AML-193 (cell line): ENCODE measurements at regions not wholly inside any gene's neighbourhood (a gene's known extent, or its start where the extent isn't known, plus 50 kb on each side); places are given as distances from the start of the nearest gene placed in this dataset.
A peak's percentile ranks its signal among the peaks of the same experiment; 100 is the strongest.
"Not testable (repeated sequence)": the region's sequence is repeated elsewhere in the genome, so short reads cannot be mapped to it uniquely, and the experiment has no call there.

Experiments
- DNase-seq, 2 experiments: peaks; one replicate each; lab custom pipeline; 2025; lab: John Stamatoyannopoulos, UW

DNA sequence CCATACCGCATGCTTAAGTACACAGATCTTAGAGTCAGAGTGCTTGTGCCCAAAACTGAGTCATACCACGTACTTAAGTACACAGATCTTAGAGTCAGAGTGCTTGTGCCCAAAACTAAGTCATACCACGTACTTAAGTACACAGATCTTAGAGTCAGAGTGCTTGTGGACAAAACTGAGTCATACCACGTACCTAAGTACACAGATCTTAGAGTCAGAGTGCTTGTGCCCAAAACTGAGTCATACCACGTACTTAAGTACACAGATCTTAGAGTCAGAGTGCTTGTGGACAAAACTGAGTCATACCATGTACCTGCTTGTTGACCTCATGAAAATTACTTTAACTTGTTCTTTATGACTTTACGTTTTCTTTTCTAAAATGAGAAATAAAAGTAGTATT lies 233.7 kb upstream of the NETO1 start:
- not testable (repeated sequence) for DNase-seq

DNA sequence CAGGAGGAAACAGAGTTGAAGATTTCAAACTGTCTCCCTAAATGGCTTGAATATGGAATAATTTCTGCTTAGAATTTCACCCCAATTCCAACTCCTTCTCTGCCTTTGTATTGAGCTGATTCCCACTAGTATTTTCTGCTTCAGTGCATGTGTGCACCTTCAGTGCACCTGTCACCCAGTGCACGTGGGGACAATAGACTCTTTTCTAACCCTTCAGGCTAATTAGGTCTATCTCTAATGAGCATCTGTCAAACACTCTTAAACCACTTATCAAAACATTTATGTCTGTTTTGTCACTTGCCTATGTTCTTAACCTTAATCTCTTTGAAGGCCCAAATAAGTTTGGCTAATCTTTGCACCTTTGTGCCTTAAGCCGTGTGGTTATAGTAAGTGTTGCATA lies 232.0 kb upstream of the NETO1 start:
- no peak for DNase-seq

DNA sequence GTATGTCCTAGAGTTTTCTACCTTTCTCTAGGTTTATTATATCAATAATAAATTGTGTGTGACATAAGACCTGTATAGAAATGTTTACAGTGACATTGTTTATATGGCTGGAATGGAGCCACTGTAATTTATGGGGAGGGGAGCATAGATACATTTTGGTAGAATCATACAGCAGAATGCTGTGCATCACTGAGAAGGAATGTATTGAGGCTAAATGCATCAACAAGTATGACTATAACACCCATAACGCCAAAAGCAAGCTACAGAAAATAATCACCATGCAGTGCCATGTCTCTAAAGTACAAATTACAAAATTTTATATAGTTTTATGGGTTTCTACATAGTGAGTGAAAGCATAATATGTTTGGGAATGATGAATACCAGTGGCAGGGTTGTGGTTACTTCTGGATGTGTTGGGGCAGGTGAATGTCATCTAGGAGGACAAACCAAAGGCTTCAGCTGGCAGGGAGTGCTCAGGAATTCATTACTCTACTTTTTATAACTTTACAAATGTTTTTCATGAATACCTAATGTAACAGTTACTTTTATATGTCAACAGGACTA lies 226.0 kb upstream of the NETO1 start:
- no peak for DNase-seq

DNA sequence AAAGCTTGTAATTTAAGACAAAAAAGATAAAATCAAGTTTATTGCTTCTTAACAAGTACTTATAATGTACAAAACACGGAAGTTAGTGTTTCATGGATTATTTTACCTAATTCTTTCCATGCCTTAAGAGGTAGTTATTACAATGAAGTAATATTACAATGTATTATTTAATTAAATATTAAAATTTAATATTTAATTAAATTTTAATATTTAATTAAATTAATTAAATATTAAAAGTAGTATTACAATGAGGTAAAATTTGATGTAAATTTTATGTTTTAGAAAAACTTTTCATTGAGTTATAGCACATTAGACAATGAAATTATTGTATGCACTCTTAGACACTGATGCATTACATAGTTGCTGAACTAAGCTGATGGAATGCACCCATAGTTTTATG lies 220.7 kb upstream of the NETO1 start:
- no peak for DNase-seq

DNA sequence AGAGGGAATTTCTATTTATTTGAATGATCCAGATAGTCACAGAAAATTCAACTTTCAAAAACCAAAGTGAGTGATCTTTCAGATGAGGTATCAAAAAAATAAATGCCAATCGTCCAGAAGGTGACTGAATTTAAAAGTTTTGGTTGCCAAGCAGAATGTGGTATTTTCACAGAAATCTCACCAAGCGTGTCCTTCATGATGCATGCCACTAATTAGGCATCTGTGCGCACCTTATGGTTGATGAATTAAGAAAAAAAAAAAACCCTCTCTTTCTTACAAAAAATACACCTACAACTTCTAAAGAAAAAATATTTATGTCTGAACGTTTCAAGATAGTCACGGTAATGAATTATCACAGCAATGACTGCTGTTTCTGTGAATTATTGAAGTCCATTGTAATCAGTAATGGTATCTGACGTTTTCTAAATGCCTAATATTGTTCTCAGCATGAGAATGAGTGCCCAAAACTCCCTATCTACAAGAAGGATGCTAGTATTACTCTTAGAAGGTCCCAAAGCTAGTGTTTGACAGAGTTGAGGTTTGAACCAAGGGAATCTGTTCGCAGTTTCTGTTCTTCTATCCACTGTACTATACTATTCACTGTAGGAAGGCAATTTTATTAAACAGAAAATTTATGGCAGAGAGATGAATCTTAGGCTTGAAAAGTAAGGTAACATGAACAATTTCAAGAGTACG lies 219.6 kb upstream of the NETO1 start:
- DNase-seq: no peak

DNA sequence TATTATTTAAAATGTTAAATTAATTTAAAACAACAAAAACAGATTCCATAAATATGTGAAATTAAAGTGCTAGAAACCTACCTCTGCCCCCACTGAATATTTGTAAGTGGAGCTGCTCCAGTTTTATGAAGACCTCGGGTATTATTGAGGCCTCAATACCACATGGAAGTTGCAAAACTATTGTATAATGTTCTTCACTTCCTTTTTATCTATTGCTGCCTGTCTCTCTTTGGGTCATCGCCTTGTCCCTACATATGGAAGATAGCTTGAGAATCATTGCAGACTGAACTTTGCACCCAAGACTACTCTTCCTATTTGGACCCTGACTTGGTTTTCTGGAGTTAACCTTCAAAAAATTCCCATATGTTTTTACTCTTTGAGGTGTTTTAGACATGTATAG lies 212.1 kb upstream of the NETO1 start:
- DNase-seq: peak; percentile 8 to 20

DNA sequence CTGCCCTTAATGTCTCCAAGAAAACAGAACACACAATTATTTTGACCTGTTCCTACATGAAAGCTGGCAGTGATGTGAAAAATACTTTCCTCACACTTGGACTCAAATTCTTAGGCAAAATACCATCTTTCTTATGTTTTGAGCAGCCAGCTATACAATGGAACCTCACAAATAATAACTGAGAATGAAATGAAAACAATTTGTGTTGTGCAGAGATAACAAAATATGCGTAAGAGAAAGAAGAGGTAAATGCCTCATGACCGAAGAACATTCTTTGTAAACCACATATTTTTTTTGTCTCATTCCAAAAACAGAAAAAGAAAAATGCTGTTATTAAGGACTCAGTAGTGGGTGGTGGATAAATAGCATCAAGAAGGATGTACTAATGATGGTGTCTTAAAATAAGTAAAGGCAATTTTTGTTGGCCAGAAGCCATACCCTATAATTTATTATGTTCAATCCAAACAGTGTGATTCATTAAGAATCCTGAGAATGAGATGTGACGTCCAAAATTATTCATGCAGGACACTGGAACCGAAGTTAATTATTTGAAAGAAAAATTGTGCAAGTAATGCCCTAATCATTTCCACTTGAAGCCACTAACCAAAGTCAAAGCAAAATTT lies 193.0 kb upstream of the NETO1 start:
- no peak for DNase-seq

DNA sequence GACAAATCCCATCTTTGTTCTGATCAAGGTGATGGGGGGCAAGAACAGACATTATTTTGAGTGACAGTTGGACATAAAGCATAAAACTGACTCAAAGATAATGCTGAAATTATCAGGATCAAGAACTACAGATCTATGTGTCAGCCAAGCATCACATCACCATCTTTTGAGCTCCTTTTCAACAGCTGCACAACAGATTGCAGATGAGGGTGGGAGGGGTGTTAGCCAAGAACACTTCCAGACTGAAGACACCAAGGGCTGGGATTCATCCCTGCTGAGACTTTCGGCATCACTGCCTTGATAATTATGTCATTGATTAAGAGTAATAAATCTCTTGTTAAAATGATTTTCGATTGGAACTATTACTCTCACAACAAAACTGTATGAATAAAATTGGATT lies 191.5 kb upstream of the NETO1 start:
- DNase-seq: no peak

DNA sequence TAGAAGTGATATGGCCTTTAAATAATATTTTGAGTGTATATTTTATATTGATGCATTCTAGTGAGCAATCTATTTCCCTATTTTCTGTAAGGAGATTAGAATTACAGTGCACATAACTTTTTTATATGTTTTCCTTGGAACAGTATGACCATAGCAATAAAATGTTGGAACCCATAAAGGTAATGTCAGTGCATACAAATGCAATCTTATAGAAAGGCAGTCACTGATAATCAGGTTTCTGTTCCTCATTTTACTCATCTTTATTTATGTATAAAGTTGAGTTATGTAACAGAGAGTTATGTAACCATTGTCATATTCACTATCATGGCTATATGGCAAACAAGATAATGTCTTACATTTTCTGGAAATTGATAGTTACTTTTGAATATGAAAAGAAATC lies 179.9 kb upstream of the NETO1 start:
- DNase-seq: no peak

DNA sequence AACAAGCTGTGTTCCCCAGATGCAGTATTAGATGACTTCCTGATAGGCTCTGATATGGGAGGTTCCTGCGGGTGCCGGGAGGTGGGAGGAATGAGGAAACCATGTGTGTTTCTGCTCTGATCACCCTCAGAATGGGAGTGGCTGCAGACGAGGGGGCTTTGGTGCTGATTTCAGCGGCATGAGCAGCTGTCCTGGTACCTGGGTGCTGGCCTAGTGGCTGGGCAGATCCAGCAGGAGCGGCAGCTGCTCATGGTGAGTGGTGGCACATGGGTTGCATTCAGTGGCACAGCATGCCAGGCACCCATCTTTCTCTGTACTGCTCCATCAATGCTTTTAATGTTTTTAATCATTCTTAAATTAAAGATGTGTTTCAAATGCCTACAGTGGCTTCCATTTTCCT lies 177.2 kb upstream of the NETO1 start:
- DNase-seq: no peak

DNA sequence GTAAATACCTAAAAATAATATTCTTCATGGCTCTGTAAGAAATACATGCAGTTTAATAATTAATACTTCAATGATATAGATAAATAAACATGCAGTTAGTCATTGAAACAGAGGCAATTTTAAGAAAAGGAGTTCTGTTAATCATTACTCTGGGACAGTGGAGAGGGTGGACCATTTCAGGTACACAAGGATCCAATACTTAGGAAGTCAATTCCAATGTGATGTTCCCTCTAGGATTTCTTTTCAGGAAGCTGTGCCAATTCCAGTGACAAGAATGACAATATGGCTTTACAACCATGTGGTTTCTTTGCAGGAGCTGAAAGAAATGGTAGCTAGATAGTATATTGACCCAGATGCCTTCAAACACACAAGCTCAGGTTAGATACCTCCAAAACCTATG lies 175.8 kb upstream of the NETO1 start:
- DNase-seq: no peak

DNA sequence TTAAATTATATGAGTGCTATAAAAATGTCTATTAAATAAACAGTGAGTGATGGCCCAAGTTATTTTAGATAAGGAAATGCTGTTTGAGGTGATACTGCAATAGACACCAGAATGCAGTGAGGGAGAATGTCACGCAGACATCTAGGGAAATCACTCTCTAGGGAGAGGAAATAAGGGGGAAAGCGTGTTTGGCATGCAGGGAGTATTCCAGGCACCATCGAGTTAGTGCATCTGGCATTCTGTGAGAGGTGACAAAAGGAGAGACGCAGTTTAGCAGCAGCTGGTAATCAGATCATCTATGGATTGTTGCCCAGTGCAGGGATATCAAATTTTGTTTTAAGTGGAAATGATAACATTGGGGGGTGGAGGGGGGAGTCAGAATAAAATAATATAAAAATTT lies 175.4 kb upstream of the NETO1 start:
- DNase-seq: no peak

DNA sequence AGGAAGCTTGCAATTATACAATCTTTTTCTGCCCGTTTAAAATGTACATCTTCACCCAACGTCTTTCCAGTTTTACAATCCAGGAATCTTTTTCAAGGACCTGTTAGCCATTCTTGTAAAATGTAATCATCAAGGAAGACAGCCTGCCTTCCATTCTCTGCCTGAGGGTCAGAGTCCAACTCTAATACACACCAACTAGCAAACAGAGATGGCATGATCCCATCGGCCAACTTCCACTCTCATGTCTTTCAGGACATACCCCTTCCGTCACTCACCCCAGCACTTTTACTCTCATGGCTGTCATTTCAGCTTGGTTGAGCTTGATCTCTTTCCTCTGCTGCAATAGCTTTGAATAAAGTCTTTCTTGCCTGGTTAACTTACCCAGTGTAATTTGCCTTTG lies 172.5 kb upstream of the NETO1 start:
- DNase-seq: no peak

DNA sequence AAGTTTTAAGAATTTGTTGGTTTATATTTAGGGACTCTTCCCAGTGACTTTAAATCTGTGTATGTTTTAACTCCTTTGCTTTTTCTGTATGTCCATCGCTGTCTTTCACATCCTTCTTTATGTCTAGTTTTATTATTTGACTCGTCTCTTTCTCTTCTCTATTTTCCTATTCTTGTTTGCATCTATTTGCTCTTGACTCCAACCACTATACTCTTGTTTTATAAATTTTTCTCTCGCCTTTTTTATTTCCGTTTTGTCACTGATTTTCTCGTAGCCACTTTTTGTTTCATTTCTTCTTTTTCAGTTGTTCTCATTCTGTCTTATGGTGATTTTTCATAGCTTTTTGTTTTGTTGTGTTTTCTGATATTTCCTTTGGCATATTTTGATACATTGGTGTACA lies 170.5 kb upstream of the NETO1 start:
- DNase-seq: no peak

DNA sequence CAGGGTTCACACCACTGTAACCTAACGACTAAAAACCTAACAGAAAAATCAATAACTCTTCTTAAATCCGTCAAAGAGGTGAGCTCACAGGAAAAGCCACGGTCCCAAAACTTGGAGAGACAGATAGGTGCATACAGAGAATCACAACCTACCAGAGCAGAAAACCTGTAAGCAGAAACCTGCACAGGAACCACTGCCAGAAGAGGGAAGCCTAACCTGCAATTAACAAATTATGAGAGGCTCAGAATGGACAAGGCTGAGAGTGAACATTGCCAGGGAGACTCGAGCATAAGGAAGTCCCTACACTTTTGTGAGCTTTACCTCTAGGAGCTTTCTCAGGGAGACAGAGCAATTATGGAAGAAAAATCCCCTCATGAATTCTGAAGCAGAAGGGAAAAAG lies 156.2 kb upstream of the NETO1 start:
- no peak for DNase-seq

DNA sequence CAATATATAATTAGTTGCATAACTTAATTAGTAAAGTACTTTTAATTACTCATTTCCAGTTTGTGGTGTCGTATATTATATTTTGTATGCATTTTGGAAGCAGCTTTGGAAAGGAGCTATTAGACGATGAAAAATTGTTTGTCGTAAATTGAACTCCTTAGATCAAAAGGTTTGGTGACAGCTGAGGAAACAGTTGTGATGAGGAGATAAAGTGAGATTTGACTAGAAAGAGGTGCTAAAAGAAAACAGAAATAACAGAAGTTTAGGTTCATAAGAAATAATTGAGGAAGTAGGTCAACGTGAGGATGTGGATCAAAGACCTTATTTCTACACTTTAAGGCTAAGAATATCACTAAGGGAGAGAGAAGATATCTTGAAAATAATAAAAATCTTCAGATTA lies 141.9 kb upstream of the NETO1 start:
- no peak for DNase-seq

DNA sequence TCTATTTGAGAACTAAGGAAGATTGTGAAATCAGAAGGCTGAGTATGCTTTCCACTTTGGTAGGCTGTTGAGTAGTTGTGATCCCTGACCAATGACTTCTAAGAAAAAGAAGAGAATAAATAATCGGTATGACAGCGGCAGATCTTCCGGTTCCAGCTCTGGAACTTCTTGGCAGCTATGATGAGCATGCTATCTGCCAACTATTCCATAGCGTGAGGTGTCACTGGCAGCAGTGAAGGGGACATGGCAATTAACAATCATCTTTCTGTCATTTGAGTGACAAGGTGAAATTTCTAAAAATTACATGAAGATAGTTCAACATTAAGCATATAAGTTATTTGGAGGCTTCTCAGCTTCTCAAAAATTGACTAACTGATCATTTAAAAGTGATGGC lies 140.1 kb upstream of the NETO1 start:
- no peak for DNase-seq

DNA sequence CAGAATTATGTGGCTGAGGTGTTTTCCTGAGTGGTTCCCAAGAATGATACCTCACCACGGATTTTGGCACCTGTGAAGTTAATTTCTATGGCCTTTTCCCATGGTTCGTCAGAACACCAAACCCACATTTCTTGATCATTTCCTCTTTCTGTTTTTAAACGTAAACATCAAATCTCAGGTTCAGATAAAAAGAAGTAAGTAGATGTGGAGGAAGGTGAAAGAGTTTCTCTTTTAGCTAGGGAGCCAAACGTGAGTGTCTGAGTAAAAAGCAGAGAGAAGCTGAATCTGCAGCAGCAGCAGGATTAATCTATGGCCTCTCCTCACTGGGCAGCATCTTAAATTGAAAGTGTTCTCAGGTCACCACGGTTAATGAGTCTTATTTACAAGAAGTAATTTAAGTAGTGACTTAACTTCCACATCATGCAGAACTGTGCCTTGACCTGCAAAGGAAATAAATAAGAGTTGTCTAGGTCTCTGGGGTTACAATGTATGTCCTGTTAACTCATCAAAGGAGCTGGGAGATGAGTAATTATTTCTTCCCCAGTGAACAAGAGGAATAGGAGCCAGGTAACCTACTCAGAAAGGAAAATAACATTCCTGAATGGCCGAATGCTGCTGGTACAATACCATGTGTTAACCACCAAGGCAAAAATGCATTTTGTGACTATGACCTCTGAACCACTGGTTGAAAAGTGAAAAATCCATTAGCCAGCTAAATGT lies 139.6 kb upstream of the NETO1 start:
- no peak for DNase-seq

DNA sequence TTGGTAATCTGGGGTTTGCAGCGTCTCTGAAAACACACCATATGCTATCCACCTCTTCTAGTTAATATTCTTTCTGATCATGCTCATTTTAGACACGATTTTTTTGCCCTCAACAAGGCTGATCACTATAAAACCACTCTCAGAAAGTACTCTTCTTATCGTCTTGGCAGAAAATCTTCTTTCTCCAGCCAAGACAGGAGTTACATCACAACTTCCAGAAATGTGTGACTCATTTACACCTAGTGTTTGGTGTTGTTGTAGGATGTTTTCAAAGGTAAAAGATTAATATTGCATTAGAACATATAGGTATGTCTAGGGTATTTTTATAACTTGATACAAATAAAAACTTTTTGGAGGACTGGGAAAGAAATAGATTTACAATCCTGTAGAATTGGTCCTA lies 138.5 kb upstream of the NETO1 start:
- DNase-seq: no peak

DNA sequence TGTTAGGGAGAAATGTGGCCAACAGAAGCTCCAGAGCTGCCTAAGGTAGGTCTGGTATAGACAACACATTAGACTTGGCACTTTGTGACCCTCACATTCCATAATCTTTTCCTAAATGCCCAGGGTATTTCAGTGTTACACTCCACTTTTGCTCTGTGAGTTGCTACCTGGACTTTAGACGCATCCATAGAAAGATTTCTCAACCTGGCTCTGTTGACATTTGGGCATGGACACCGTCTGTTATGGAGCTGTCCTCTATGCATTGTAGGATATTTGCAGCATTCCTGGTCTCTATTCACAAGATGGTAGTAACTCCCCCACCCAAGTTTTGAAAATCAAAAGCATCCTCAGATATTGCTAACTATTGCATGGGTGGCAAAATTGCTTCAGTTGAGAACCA lies 136.5 kb upstream of the NETO1 start:
- no peak for DNase-seq

DNA sequence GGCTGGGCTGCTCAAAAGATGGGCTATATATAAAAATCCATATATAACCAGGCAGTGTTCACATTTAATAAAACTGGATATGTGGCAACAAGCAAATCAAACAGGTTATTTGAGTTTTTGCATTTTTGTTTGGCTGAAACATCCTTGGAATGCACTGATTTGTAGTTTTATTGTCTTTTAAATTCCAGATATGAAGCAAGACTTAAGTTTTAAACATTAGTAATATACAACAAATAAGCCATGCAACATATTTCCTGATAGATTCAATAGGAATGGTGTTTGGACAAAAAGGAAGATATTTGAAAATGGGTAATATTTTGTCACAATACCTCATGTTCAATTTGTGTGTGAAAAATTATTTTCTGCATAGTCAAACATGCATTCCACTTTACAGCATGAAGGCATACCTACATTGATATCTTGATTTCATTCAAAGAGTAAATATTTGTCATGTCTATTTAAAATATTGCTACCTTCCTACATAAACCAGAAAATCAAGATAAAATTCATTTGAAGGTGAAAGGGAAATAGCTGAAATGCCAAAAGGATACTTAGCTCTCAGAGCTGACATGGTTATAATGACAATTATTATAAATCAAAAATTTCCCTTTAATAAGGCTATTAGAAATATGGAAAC lies 132.3 kb upstream of the NETO1 start:
- no peak for DNase-seq

DNA sequence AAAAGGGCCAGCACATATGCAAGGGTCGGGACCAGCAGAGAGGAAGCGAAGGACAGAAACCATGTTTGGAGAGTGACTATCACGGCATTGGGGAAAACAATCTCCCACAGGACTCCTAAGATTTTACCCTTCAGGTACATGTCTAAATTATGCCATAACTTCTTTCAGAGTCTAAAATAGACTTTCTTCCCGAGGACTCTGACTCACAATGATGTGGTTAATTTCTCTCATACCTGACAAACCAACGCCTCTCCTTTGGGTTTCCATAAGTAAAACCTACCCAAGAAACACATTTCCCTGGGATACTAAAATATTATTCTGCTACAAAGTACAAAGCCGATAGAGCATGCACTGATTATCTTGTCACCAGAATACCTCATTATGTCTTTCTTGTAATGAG lies 127.8 kb upstream of the NETO1 start:
- no peak for DNase-seq

DNA sequence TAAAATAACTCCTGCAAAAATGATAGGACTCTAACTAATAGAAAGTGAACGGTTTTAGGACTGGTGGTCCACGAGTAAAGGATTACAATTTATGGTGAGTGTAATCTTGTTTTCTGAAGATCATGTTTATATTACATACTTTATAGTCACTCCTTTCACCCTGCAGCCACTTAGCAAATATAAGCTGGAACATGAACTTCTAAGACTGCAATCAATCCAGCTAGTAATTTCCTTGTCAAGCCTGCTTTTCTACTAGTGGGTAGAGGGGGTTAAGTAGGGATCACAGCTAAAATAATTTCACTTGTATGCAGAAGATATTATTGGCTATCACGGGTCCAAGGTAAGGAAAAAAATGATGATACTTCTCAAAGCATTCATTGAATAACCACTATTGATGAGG lies 125.5 kb upstream of the NETO1 start:
- DNase-seq: no peak
